Stimulated activated naive CD8-positive, alpha-beta T cell treated with anti-CD3 and anti-CD28 coated beads, Interleukin-15, amount 100 ng/mL, for 72 hours (primary cell): ENCODE measurements at regions not wholly inside any gene's neighbourhood (a gene's known extent, or its start where the extent isn't known, plus 50 kb on each side); places are given as distances from the start of the nearest gene placed in this dataset.

Source experiments
- ATAC-seq: fragments of 150-1000 bp; cut with Tn5 transposase; 2 replicates; pipeline ENCODE4 v1.10.0; 2021; ENCODE audit warnings: mild to moderate bottlenecking, moderate library complexity
- DNase-seq, 2 donors: peaks; one replicate each; pipeline ENCODE4 v3.0.0; 2021 to 2022
- H3K27ac Mint-ChIP-seq, 2 donors: one replicate each; pipeline ENCODE4 v1.8.0; 2022; ENCODE audit warnings: mild to moderate bottlenecking in 2 of 2, mixed read lengths in 2 of 2, moderate library complexity in 2 of 2
- H3K27me3 Mint-ChIP-seq: one replicate; pipeline ENCODE4 v1.8.0; 2022; ENCODE audit warnings: mixed read lengths
- H3K4me1 Mint-ChIP-seq: one replicate; pipeline ENCODE4 v1.8.0; 2022; ENCODE audit warnings: mild to moderate bottlenecking, mixed read lengths
- H3K4me3 Mint-ChIP-seq, 2 donors: one replicate each; pipeline ENCODE4 v1.8.0; 2022; ENCODE audit warnings: mild to moderate bottlenecking in 2 of 2, mixed read lengths in 2 of 2, moderate library complexity in 1 of 2
- H3K9me3 Mint-ChIP-seq, 2 donors: one replicate each; pipeline ENCODE4 v1.8.0; 2022; ENCODE audit warnings: mixed read lengths in 2 of 2

DNA sequence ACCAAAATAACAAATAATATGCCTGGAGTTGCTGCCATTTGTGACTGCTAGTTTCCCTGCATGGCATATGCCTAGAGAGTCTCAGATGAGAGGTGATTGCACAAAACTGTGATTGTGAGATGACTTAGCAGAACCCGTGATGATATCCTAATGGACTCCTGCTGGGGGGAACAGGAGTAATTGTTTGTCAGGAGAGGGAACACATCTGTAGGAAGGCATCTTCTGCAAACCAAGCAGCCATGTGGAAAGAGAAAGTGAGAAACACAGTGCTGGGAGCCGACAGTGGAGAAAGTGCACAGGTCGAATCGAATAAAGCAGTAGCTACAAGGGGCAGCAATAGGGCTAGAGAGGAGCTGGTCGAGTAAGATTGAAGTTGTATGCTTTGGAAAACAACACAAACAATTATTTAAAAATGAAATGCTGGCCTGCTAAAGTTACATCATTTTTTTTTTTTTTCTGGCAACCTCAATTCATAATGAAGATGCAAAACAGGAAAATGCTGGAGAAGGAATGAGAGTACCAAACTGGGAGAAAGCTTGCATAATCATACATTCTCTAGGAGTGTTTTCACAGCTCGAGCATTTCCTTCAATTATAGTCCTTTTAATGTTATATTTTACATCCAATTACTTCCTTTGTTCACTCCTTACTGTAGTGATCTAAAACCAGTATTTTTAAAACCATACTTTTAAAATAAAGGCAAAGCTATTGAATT is 494.2 kb upstream of the AGTR1 start:
- Mint-ChIP-seq H3K4me3 (no peak overlapping the region), H3K27ac (no peak overlapping the region), H3K4me1 (no peaks in the 10 kb centered on the region), H3K9me3 (peaks cover 4 to 15% of the 10 kb centered on the region in 2 donors), H3K27me3 (no peaks in the 10 kb centered on the region)
- DNase-seq (no peak), ATAC-seq (no peak)

DNA sequence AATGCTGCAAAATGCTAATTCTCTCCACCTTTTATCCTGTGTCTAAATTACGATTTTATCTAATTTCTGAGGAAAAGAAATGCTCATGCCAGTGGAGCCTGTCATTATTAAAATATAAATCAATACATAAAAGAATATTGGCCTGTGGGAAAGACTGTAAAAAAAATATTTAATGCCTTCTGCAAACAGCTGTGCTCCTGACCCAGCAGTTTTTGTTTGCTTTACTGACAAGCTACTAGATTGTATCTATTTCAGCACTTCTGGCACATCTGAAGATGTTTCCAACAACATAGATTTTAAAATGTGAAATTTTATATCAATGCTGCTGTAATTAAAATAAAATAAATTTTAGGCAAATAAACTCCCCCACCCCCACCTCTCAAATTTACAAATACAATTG is 493.6 kb upstream of the AGTR1 start:
- DNase-seq (no peak), ATAC-seq (no peak)
- Mint-ChIP-seq H3K4me3 (no peak overlapping the region), H3K9me3 (peaks cover 4 to 15% of the 10 kb centered on the region in 2 donors), H3K4me1 (no peaks in the 10 kb centered on the region), H3K27me3 (no peaks in the 10 kb centered on the region), H3K27ac (no peak overlapping the region)

DNA sequence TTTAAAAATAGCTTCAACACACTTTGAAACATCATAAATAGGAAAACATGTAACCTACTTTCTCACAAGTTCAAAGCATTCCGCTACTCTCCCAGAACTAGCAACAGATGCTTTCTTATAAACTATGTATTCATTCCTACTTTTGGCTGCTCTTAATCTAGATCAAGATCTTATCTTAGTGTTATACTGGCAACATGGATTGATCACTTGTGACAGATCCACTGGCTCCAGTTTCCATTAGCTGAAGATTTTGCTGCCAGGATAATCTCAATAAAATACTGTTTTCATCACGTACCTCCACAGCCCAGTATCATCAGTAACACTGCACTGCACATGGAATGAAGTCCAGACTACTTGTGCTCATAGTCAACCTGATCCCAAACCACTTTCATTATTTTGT is 491.7 kb upstream of the AGTR1 start:
- Mint-ChIP-seq H3K9me3 (peaks cover 5 to 10% of the 10 kb centered on the region in 2 donors), H3K4me1 (no peaks in the 10 kb centered on the region), H3K27ac (no peak overlapping the region), H3K4me3 (no peak overlapping the region), H3K27me3 (no peaks in the 10 kb centered on the region)
- ATAC-seq (no peak), DNase-seq (no peak)

DNA sequence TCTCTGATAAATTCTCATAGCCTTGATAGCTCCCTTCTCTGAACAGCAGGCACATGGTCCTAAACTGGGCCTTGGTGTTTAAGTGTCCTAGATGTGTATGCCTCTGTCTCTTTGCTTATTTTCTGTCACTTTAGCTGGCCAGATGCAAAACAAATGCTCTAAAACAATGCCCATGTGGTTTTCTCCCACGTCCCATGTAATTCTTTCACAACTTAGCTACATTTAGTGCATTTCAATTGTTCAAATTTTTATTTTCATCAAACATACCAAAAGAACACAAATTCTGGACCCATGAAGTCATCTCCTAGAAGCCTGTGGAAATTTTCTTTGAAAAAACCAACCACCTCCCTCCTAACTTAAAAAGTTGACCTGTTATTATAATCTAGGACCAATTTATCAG is 491.3 kb upstream of the AGTR1 start:
- Mint-ChIP-seq H3K9me3 (peaks cover 4 to 7% of the 10 kb centered on the region in 2 donors), H3K4me3 (no peak overlapping the region), H3K4me1 (no peaks in the 10 kb centered on the region), H3K27me3 (no peaks in the 10 kb centered on the region), H3K27ac (no peak overlapping the region)
- no peak for DNase-seq
- ATAC-seq, result no peak

- no peak overlapping the region for H3K27ac Mint-ChIP-seq
- no peak for DNase-seq
- no peak overlapping the region for H3K4me3 Mint-ChIP-seq
- ATAC-seq, result no peak
- peaks cover 4 to 7% of the 10 kb centered on the region in 2 donors for H3K9me3 Mint-ChIP-seq
- H3K27me3 Mint-ChIP-seq, result no peaks in the 10 kb centered on the region
- H3K4me1 Mint-ChIP-seq, result no peaks in the 10 kb centered on the region
Measured at GRCh38 chr3:148208975-148209374, 488.7 kb upstream of the AGTR1 start.

DNA sequence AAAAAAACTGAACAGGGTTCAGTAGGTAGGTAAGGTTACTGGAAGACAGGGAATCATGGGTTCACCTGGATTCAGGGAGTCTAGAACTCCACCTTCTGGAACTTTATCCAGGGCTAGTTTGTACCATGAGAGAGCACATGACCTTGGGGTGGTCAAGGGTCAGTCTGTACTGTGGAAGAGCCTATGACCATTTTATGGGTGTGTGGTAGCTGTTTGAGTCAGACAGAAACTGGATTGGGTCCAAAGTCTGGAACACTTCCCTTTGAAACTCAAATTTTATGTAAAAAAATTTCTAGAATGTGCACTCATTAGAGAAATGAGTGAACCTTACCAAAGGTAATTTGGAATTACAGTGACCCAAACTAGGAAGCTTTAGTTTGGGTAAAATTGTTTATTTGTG is 486.0 kb upstream of the AGTR1 start:
- H3K27me3 Mint-ChIP-seq, result no peaks in the 10 kb centered on the region
- no peak overlapping the region for H3K4me3 Mint-ChIP-seq
- H3K9me3 Mint-ChIP-seq, result peaks cover 0 to 4% of the 10 kb centered on the region in 2 donors
- no peak for DNase-seq
- no peak for ATAC-seq
- no peaks in the 10 kb centered on the region for H3K4me1 Mint-ChIP-seq
- H3K27ac Mint-ChIP-seq, result no peak overlapping the region

- H3K9me3 Mint-ChIP-seq, result peaks cover 0 to 8% of the 10 kb centered on the region in 2 donors
- ATAC-seq (no peak), DNase-seq (no peak)
- H3K27me3 Mint-ChIP-seq, result no peaks in the 10 kb centered on the region
- no peaks in the 10 kb centered on the region for H3K4me1 Mint-ChIP-seq
- H3K4me3 Mint-ChIP-seq, result no peak overlapping the region
- H3K27ac Mint-ChIP-seq, result no peak overlapping the region
Measured at GRCh38 chr3:148214705-148215104, 483.0 kb upstream of the AGTR1 start.

DNA sequence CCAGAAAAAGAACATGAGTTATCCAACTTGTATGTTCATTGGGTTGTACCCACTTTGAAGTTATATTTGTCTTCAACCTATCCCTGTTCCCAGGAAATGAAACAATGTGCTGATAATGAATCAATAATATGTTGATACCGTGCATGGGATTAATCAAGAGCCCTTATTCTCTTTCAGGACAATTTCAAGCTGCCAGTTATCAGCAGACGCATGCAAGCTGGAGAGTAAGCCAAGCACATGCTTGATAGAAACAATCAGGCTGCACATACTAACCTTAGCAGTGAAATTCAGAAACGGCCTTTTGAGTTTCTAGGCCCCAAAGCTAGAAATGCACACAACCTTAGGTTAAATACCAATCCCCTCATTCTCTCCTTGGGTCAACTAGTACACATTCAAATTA is 480.4 kb upstream of the AGTR1 start:
- DNase-seq (no peak), ATAC-seq (no peak)
- H3K27me3 Mint-ChIP-seq, result no peaks in the 10 kb centered on the region
- H3K4me3 Mint-ChIP-seq, result no peak overlapping the region
- no peaks in the 10 kb centered on the region for H3K4me1 Mint-ChIP-seq
- H3K9me3 Mint-ChIP-seq, result peaks cover 0 to 13% of the 10 kb centered on the region in 2 donors
- H3K27ac Mint-ChIP-seq, result peak overlapping the region in 1 of 2 donors; percentile 5

DNA sequence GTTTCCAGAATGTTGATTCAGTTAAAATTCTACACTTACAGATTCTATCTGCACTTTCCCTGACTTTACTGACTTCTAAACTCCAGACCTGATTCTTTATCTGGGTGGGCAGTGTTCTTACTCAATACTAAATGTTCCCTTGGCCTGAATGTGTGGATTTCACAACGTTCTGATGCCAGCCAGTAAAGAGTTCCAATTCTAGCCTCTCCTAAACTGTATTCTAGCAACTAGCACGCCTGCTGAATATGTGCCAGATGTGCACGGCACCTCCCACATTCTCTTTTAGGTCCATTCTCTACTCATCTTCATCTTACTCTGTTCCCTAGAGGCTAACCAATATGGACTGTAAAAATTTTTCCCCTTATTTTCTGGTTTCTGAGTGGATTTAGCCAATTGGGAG is 479.5 kb upstream of the AGTR1 start:
- Mint-ChIP-seq H3K27ac (no peak overlapping the region), H3K27me3 (no peaks in the 10 kb centered on the region)

GRCh38 chr3:148219999-148220398 is 477.7 kb upstream of the AGTR1 start:
- H3K4me3 Mint-ChIP-seq, result no peak overlapping the region
- no peaks in the 10 kb centered on the region for H3K27me3 Mint-ChIP-seq
- H3K27ac Mint-ChIP-seq, result no peak overlapping the region
- H3K9me3 Mint-ChIP-seq, result peaks cover 0 to 13% of the 10 kb centered on the region in 2 donors
- no peaks in the 10 kb centered on the region for H3K4me1 Mint-ChIP-seq
- ATAC-seq, result no peak
- DNase-seq, result no peak

More for the DNA sequence above, 479.5 kb upstream of the AGTR1 start:
- Mint-ChIP-seq H3K4me1 (no peaks in the 10 kb centered on the region), H3K9me3 (peaks cover 0 to 13% of the 10 kb centered on the region in 2 donors), H3K4me3 (no peak overlapping the region)
- no peak for ATAC-seq
- DNase-seq, result no peak

- Mint-ChIP-seq H3K4me1 (no peaks in the 10 kb centered on the region), H3K27ac (no peak overlapping the region), H3K27me3 (no peaks in the 10 kb centered on the region), H3K9me3 (peaks cover 0 to 13% of the 10 kb centered on the region in 2 donors), H3K4me3 (no peak overlapping the region)
- DNase-seq (no peak), ATAC-seq (no peak)
Measured at GRCh38 chr3:148221303-148221702, 476.4 kb upstream of the AGTR1 start.

- DNase-seq (no peak), ATAC-seq (no peak)
- Mint-ChIP-seq H3K27ac (no peak overlapping the region), H3K27me3 (no peaks in the 10 kb centered on the region), H3K4me1 (no peaks in the 10 kb centered on the region), H3K9me3 (peaks cover 4 to 13% of the 10 kb centered on the region in 2 donors), H3K4me3 (no peak overlapping the region)
Measured at GRCh38 chr3:148223266-148223665, 474.4 kb upstream of the AGTR1 start.

DNA sequence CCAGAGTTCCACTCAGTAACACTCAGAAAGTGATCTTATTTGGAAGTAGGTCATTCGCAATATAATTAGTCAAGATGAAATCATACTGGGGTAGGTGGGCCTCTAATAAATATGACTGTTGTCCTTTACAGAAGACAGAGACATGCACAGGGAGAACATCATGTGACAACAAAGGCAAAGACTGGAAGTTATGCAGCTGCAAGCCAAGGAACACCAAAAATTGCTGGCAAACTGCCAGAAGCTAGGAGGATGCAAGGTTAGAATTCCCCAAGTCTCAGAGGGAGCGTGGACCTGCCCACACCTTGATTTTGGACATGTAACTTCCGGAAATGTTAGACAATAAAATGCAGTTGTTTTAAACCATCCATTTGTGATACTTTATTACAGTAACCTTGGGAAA is 471.5 kb upstream of the AGTR1 start:
- H3K4me1 Mint-ChIP-seq, result no peaks in the 10 kb centered on the region
- H3K4me3 Mint-ChIP-seq, result no peak overlapping the region
- no peaks in the 10 kb centered on the region for H3K27me3 Mint-ChIP-seq
- H3K27ac Mint-ChIP-seq, result no peak overlapping the region
- ATAC-seq (no peak), DNase-seq (no peak)
- H3K9me3 Mint-ChIP-seq, result peaks cover 4 to 5% of the 10 kb centered on the region in 2 donors

GRCh38 chr3:148227534-148227933 is 470.2 kb upstream of the AGTR1 start:
- Mint-ChIP-seq H3K4me1 (no peaks in the 10 kb centered on the region), H3K9me3 (peaks cover 0 to 4% of the 10 kb centered on the region in 2 donors), H3K27me3 (no peaks in the 10 kb centered on the region), H3K4me3 (no peak overlapping the region), H3K27ac (no peak overlapping the region)
- no peak for DNase-seq
- no peak for ATAC-seq

DNA sequence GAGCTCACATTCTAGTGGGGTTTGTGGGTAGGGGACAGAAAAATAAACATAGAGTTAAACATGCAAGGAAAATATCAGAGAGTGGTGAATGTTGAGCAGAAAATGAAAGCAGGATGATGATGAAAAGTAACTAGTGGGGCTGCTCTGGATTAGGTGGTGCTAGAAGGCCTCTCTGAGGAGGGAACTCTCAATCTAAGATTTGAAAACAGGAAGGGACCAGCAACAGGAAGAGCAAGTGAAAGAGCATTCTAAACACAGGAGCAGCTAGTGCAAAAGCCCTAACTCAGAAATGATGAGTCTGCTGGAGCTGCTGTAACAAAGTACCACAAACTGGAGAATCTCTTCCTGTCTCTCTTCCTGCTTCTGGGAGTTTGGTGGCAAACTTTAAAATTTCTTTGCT is 468.6 kb upstream of the AGTR1 start:
- Mint-ChIP-seq H3K4me1 (no peaks in the 10 kb centered on the region), H3K27me3 (no peaks in the 10 kb centered on the region), H3K27ac (no peak overlapping the region), H3K9me3 (peaks cover 0 to 8% of the 10 kb centered on the region in 2 donors), H3K4me3 (no peak overlapping the region)
- DNase-seq (no peak), ATAC-seq (no peak)

DNA sequence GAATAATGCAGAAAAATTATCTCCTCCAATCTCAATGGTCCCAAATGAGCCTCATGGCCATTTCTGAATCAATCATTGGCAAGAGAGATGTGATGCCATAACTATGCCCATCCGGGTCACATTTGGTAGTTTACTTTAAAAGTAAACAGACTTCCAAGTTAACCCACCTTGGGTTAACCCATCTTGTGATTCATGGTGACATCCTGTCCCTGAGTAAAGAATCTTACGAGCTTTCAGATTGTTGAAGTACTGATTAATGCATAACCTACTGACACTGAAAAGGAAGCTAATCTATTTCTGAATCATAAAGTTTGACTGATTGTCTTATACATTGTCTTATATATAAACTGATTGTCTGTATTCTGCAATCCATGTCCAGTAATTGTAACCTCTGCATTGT is 467.2 kb upstream of the AGTR1 start:
- DNase-seq (no peak), ATAC-seq (no peak)
- Mint-ChIP-seq H3K27ac (no peak overlapping the region), H3K4me3 (no peak overlapping the region), H3K4me1 (no peaks in the 10 kb centered on the region), H3K9me3 (peaks cover 0 to 8% of the 10 kb centered on the region in 2 donors), H3K27me3 (no peaks in the 10 kb centered on the region)

GRCh38 chr3:148232389-148232788 is 465.3 kb upstream of the AGTR1 start:
- Mint-ChIP-seq H3K9me3 (peaks cover 0 to 8% of the 10 kb centered on the region in 2 donors), H3K27me3 (no peaks in the 10 kb centered on the region), H3K4me3 (no peak overlapping the region), H3K4me1 (no peaks in the 10 kb centered on the region), H3K27ac (no peak overlapping the region)
- ATAC-seq (no peak), DNase-seq (no peak)
